ENCODE measurements at regions not wholly inside any gene's neighbourhood (a gene's known extent, or its start where the extent isn't known, plus 50 kb on each side); places are given as distances from the start of the nearest gene placed in this dataset.

GRCh38 chr16:65855171-65856145 lies 511.0 kb upstream of the CDH5 start:
- no peak for TF ChIP-seq CTCF (IDR thresholded peaks at IDR 0.05; ENCODE audit: control insufficient read depth, insufficient read depth, low read depth, low read length, missing control alignments)
- no peak for DNase-seq (ENCODE audit: low read depth)
- H3K4me3 ChIP-seq (ENCODE audit: control insufficient read depth, low read depth, low read length): no peak overlapping the region

- H3K4me3 ChIP-seq (ENCODE audit: control insufficient read depth, low read depth, low read length): no peak overlapping the region
- no peak for DNase-seq (ENCODE audit: low read depth)
- no peak for TF ChIP-seq CTCF (IDR thresholded peaks at IDR 0.05; ENCODE audit: control insufficient read depth, insufficient read depth, low read depth, low read length, missing control alignments)
Measured at GRCh38 chr16:65846210-65846602, 520.3 kb upstream of the CDH5 start.

GRCh38 chr16:65845466-65846209 lies 520.9 kb upstream of the CDH5 start:
- TF ChIP-seq CTCF (IDR thresholded peaks at IDR 0.05; ENCODE audit: control insufficient read depth, insufficient read depth, low read depth, low read length, missing control alignments): no peak
- H3K4me3 ChIP-seq (ENCODE audit: control insufficient read depth, low read depth, low read length): no peak overlapping the region
- DNase-seq (ENCODE audit: low read depth): no peak

GRCh38 chr16:65843941-65844340 lies 522.5 kb upstream of the CDH5 start:
- H3K4me3 ChIP-seq (ENCODE audit: control insufficient read depth, low read depth, low read length): no peak overlapping the region
- TF ChIP-seq CTCF (IDR thresholded peaks at IDR 0.05; ENCODE audit: control insufficient read depth, insufficient read depth, low read depth, low read length, missing control alignments): no peak
- no peak for DNase-seq (ENCODE audit: low read depth)

- no peak overlapping the region for H3K4me3 ChIP-seq (ENCODE audit: control insufficient read depth, low read depth, low read length)
- TF ChIP-seq CTCF (IDR thresholded peaks at IDR 0.05; ENCODE audit: control insufficient read depth, insufficient read depth, low read depth, low read length, missing control alignments): no peak
- DNase-seq (ENCODE audit: low read depth): no peak
Measured at GRCh38 chr16:65842067-65842466, 524.4 kb upstream of the CDH5 start.

- TF ChIP-seq CTCF (IDR thresholded peaks at IDR 0.05; ENCODE audit: control insufficient read depth, insufficient read depth, low read depth, low read length, missing control alignments): no peak
- H3K4me3 ChIP-seq (ENCODE audit: control insufficient read depth, low read depth, low read length): no peak overlapping the region
- no peak for DNase-seq (ENCODE audit: low read depth)
Measured at GRCh38 chr16:65838001-65838400, 528.5 kb upstream of the CDH5 start.

Data from AG09309 (cell line).